GM23338 (cell line): ENCODE measurements at regions not wholly inside any gene's neighbourhood (a gene's known extent, or its start where the extent isn't known, plus 50 kb on each side); places are given as distances from the start of the nearest gene placed in this dataset.

Experiments
- ATAC-seq: fragments of 200-7000 bp; cut with Tn5 transposase; 3 replicates; pipeline ENCODE4 v1.9.1; 2020
- DNase-seq: peaks from one replicate; pipeline ENCODE4 v3.0.0-alpha.2; 2015; ENCODE audit warnings: low spot score
- H2AFZ ChIP-seq: fragments of 200-600 bp; sonication (generic); 2 replicates; pipeline ENCODE4 v1.8.0; 2016; ENCODE audit warnings: antibody characterized with exemption, mild to moderate bottlenecking, moderate library complexity
- H3F3A ChIP-seq: fragments of 200-600 bp; sonication (generic); replicated peaks from 2 replicates; pipeline ENCODE4 v1.8.0; 2017; ENCODE audit warnings: antibody characterized with exemption, mixed run types, low read depth
- H3K27ac ChIP-seq: fragments of 200-600 bp; sonication (generic); 2 replicates; pipeline ENCODE4 v1.6.1; 2016; ENCODE audit warnings: low read depth
- H3K27me3 ChIP-seq: fragments of 200-600 bp; sonication (generic); 2 replicates; pipeline ENCODE4 v1.8.0; 2016; ENCODE audit warnings: mild to moderate bottlenecking, mixed run types, moderate library complexity; ENCODE audit not compliant: insufficient read depth
- H3K36me3 ChIP-seq: fragments of 200-600 bp; sonication (generic); 2 replicates; pipeline ENCODE4 v1.8.0; 2016; ENCODE audit warnings: mild to moderate bottlenecking; ENCODE audit not compliant: insufficient read depth
- H3K4me1 ChIP-seq: fragments of 200-600 bp; sonication (generic); 2 replicates; pipeline ENCODE4 v1.8.0; 2016; ENCODE audit warnings: mild to moderate bottlenecking, moderate library complexity; ENCODE audit not compliant: insufficient read depth
- H3K4me2 ChIP-seq: fragments of 200-600 bp; sonication (generic); 2 replicates; pipeline ENCODE4 v1.7.1; 2017; ENCODE audit warnings: mixed run types
- H3K4me3 ChIP-seq: fragments of 200-600 bp; sonication (generic); 2 replicates; pipeline ENCODE4 v1.6.1; 2016; ENCODE audit warnings: mixed run types
- H3K79me2 ChIP-seq: fragments of 200-600 bp; sonication (generic); replicated peaks from 2 replicates; pipeline ENCODE4 v1.8.0; 2017; ENCODE audit warnings: mild to moderate bottlenecking; ENCODE audit not compliant: insufficient read depth
- H3K9me2 ChIP-seq: fragments of 200-600 bp; sonication (generic); 2 replicates; pipeline ENCODE4 v1.8.0; 2017; ENCODE audit not compliant: insufficient read depth
- H4K20me1 ChIP-seq: fragments of 200-600 bp; sonication (generic); replicated peaks from 2 replicates; pipeline ENCODE4 v1.8.0; 2017; ENCODE audit warnings: mild to moderate bottlenecking; ENCODE audit not compliant: insufficient read depth
- H3K27ac Mint-ChIP-seq: 2 replicates; pipeline ENCODE4 v1.8.0; 2020; ENCODE audit warnings: inconsistent platforms, mild to moderate bottlenecking, moderate library complexity, mixed read lengths
- H3K27me3 Mint-ChIP-seq: 3 replicates; pipeline ENCODE4 v1.8.0; 2022; ENCODE audit warnings: low read depth, mild to moderate bottlenecking, moderate library complexity, mixed read lengths, inconsistent platforms; ENCODE audit not compliant: insufficient read depth, poor library complexity
- H3K36me3 Mint-ChIP-seq: 3 replicates; pipeline ENCODE4 v1.8.0; 2021; ENCODE audit warnings: low read depth, mild to moderate bottlenecking, inconsistent platforms, moderate library complexity, mixed read lengths
- H3K4me1 Mint-ChIP-seq: 3 replicates; pipeline ENCODE4 v1.8.0; 2020; ENCODE audit warnings: mild to moderate bottlenecking, inconsistent platforms, mixed read lengths
- H3K4me3 Mint-ChIP-seq: 3 replicates; pipeline ENCODE4 v1.8.0; 2021; ENCODE audit warnings: moderate library complexity, mild to moderate bottlenecking, inconsistent platforms, mixed read lengths
- H3K9me3 Mint-ChIP-seq: 3 replicates; pipeline ENCODE4 v1.8.0; 2020; ENCODE audit warnings: moderate library complexity, mild to moderate bottlenecking, inconsistent platforms, mixed read lengths
- CREB1 ChIP-seq: fragments of 250-450 bp; sonication (Bioruptor Pico); IDR thresholded peaks from 2 replicates; pipeline ENCODE4 v1.5.0; 2020; ENCODE audit warnings: low read depth, mild to moderate bottlenecking, moderate library complexity
- ETS1 ChIP-seq: IDR thresholded peaks from 2 replicates; pipeline ENCODE4 v1.6.1; 2016; ENCODE audit warnings: antibody characterized with exemption
- EZH2phosphoT487 ChIP-seq: fragments of 200-600 bp; sonication (generic); IDR thresholded peaks from one replicate; pipeline ENCODE4 v1.8.1; 2018; ENCODE audit warnings: antibody characterized with exemption; ENCODE audit not compliant: unreplicated experiment
- NANOG ChIP-seq: IDR thresholded peaks from 2 replicates; pipeline ENCODE4 v1.6.1; 2016; ENCODE audit warnings: antibody characterized with exemption, borderline replicate concordance
- POLR2AphosphoS5 ChIP-seq: IDR thresholded peaks from 2 replicates; pipeline ENCODE4 v1.6.1; 2016; ENCODE audit warnings: antibody characterized with exemption, low read depth
- STAT1 ChIP-seq: IDR thresholded peaks from one replicate; pipeline ENCODE4 v1.6.1; 2016; ENCODE audit warnings: antibody characterized with exemption; ENCODE audit not compliant: unreplicated experiment
- ZNF114 ChIP-seq: fragments of 250-450 bp; sonication (Bioruptor Pico); IDR thresholded peaks from 2 replicates; pipeline ENCODE4 v1.5.0; 2020; ENCODE audit warnings: mild to moderate bottlenecking, moderate library complexity
- ZNF331 ChIP-seq: fragments of 250-450 bp; sonication (Bioruptor Pico); IDR thresholded peaks from 2 replicates; pipeline ENCODE4 v1.5.0; 2020; ENCODE audit warnings: low read depth, mild to moderate bottlenecking, moderate library complexity
- ZNF462 ChIP-seq: fragments of 250-450 bp; sonication (Bioruptor Pico); IDR thresholded peaks from 2 replicates; pipeline ENCODE4 v1.5.0; 2020; ENCODE audit warnings: mild to moderate bottlenecking, moderate library complexity
- TF ChIP-seq, protein P1 (sequence below), 2 experiments: fragments of 200-600 bp in 1 of 2; sonication (generic) in 1 of 2; conservative IDR thresholded peaks; 2 replicates each; pipeline versions ENCODE4 v1.5.1 to v1.6.1; 2016 to 2017; ENCODE audit warnings: antibody characterized with exemption in 2 of 2, low read depth in 2 of 2, mild to moderate bottlenecking in 2 of 2, moderate library complexity in 1 of 2
- TF ChIP-seq, protein P2 (sequence below): IDR thresholded peaks from one replicate; pipeline ENCODE4 v1.6.1; 2018; ENCODE audit warnings: antibody characterized with exemption; ENCODE audit not compliant: unreplicated experiment

GRCh38 chr3:22141769-22142168 is 390.8 kb upstream of the ZNF385D start (continued):
- TF ChIP-seq ZNF462 (CRISPR knock-in tag) (no peak), EZH2phosphoT487 (no peak), POLR2AphosphoS5 (no peak), ETS1 (no peak), NANOG (no peak)
- TF ChIP-seq, protein P1, sequence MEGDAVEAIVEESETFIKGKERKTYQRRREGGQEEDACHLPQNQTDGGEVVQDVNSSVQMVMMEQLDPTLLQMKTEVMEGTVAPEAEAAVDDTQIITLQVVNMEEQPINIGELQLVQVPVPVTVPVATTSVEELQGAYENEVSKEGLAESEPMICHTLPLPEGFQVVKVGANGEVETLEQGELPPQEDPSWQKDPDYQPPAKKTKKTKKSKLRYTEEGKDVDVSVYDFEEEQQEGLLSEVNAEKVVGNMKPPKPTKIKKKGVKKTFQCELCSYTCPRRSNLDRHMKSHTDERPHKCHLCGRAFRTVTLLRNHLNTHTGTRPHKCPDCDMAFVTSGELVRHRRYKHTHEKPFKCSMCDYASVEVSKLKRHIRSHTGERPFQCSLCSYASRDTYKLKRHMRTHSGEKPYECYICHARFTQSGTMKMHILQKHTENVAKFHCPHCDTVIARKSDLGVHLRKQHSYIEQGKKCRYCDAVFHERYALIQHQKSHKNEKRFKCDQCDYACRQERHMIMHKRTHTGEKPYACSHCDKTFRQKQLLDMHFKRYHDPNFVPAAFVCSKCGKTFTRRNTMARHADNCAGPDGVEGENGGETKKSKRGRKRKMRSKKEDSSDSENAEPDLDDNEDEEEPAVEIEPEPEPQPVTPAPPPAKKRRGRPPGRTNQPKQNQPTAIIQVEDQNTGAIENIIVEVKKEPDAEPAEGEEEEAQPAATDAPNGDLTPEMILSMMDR (conservative IDR thresholded peaks at IDR 0.05; ENCODE audit: low read depth in 2 of 2) = no peak

- H3K27me3 ChIP-seq = no peaks in the 10 kb centered on the region
- no peaks in the 10 kb centered on the region for H3F3A ChIP-seq
- Mint-ChIP-seq H3K9me3 (no peaks in the 10 kb centered on the region), H3K27ac (no peak overlapping the region), H3K4me3 (no peak overlapping the region), H3K4me1 (peaks cover 4% of the 10 kb centered on the region; the same call in 2 of the 3 replicates), H3K36me3 (no peaks in the 10 kb centered on the region), H3K27me3 (no peaks in the 10 kb centered on the region)
- H3K79me2 ChIP-seq = no peaks in the 10 kb centered on the region
- peaks cover 14% of the 10 kb centered on the region for H3K4me1 ChIP-seq
- ATAC-seq = no peak
- no peak overlapping the region for H3K4me2 ChIP-seq
- H3K27ac ChIP-seq = no peak overlapping the region
- H3K4me3 ChIP-seq = no peak overlapping the region
- H4K20me1 ChIP-seq = no peaks in the 10 kb centered on the region
- no peaks in the 10 kb centered on the region for H3K9me2 ChIP-seq
- DNase-seq = no peak
- no peak overlapping the region for H2AFZ ChIP-seq
- H3K36me3 ChIP-seq = no peaks in the 10 kb centered on the region
- TF ChIP-seq EZH2phosphoT487 (no peak), CREB1 (CRISPR knock-in tag) (no peak), NANOG (no peak), ZNF114 (CRISPR knock-in tag) (no peak), ZNF331 (CRISPR knock-in tag) (no peak), STAT1 (no peak)
- TF ChIP-seq, protein P1 (conservative IDR thresholded peaks at IDR 0.05; ENCODE audit: low read depth in 2 of 2) = no peak
- TF ChIP-seq, protein P2, sequence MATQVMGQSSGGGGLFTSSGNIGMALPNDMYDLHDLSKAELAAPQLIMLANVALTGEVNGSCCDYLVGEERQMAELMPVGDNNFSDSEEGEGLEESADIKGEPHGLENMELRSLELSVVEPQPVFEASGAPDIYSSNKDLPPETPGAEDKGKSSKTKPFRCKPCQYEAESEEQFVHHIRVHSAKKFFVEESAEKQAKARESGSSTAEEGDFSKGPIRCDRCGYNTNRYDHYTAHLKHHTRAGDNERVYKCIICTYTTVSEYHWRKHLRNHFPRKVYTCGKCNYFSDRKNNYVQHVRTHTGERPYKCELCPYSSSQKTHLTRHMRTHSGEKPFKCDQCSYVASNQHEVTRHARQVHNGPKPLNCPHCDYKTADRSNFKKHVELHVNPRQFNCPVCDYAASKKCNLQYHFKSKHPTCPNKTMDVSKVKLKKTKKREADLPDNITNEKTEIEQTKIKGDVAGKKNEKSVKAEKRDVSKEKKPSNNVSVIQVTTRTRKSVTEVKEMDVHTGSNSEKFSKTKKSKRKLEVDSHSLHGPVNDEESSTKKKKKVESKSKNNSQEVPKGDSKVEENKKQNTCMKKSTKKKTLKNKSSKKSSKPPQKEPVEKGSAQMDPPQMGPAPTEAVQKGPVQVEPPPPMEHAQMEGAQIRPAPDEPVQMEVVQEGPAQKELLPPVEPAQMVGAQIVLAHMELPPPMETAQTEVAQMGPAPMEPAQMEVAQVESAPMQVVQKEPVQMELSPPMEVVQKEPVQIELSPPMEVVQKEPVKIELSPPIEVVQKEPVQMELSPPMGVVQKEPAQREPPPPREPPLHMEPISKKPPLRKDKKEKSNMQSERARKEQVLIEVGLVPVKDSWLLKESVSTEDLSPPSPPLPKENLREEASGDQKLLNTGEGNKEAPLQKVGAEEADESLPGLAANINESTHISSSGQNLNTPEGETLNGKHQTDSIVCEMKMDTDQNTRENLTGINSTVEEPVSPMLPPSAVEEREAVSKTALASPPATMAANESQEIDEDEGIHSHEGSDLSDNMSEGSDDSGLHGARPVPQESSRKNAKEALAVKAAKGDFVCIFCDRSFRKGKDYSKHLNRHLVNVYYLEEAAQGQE = no peak
Measured at GRCh38 chr3:22147161-22147560, 396.2 kb upstream of the ZNF385D start.
